ENCODE measurements at regions not wholly inside any gene's neighbourhood (a gene's known extent, or its start where the extent isn't known, plus 50 kb on each side); places are given as distances from the start of the nearest gene placed in this dataset.

GRCh38 chr5:125276096-125276495 lies 529.7 kb upstream of the ZNF608 start:
- no peak for FAIRE-seq
- no peak for TF ChIP-seq TAF1 (IDR thresholded peaks at IDR 0.05; ENCODE audit: borderline replicate concordance, low read depth, low read length)
- no peak for DNase-seq (ENCODE audit: insufficient read length)

- TF ChIP-seq POLR2AphosphoS5 (IDR thresholded peaks at IDR 0.05; ENCODE audit: low read depth, low read length) (no peak), POLR2A (IDR thresholded peaks at IDR 0.05; ENCODE audit: low read depth, low read length) (no peak), TAF1 (IDR thresholded peaks at IDR 0.05; ENCODE audit: borderline replicate concordance, low read depth, low read length) (no peak)
- FAIRE-seq (no peak), DNase-seq (ENCODE audit: insufficient read length) (no peak)
These were observed 531.2 kb upstream of the ZNF608 start for GRCh38 chr5:125277494-125278154.

- no peak for FAIRE-seq
- DNase-seq (ENCODE audit: insufficient read length), result no peak
These were observed 532.3 kb upstream of the ZNF608 start for GRCh38 chr5:125278711-125279110.

GRCh38 chr5:125281667-125282066 lies 535.2 kb upstream of the ZNF608 start:
- TF ChIP-seq POLR2AphosphoS5 (IDR thresholded peaks at IDR 0.05; ENCODE audit: low read depth, low read length) (no peak), TAF1 (IDR thresholded peaks at IDR 0.05; ENCODE audit: borderline replicate concordance, low read depth, low read length) (no peak), POLR2A (IDR thresholded peaks at IDR 0.05; ENCODE audit: low read depth, low read length) (no peak)
- DNase-seq (ENCODE audit: insufficient read length), result no peak
- no peak for FAIRE-seq

More at GRCh38 chr5:125278711-125279110, 532.3 kb upstream of the ZNF608 start:
- TF ChIP-seq POLR2A (IDR thresholded peaks at IDR 0.05; ENCODE audit: low read depth, low read length) (no peak), POLR2AphosphoS5 (IDR thresholded peaks at IDR 0.05; ENCODE audit: low read depth, low read length) (no peak), TAF1 (IDR thresholded peaks at IDR 0.05; ENCODE audit: borderline replicate concordance, low read depth, low read length) (no peak)

- DNase-seq (ENCODE audit: insufficient read length) (no peak), FAIRE-seq (no peak)
- TF ChIP-seq POLR2A (IDR thresholded peaks at IDR 0.05; ENCODE audit: low read depth, low read length) (no peak), POLR2AphosphoS5 (IDR thresholded peaks at IDR 0.05; ENCODE audit: low read depth, low read length) (no peak), TAF1 (IDR thresholded peaks at IDR 0.05; ENCODE audit: borderline replicate concordance, low read depth, low read length) (no peak)
These were observed 536.9 kb upstream of the ZNF608 start for GRCh38 chr5:125283372-125283771.

- no peak for TF ChIP-seq POLR2A (IDR thresholded peaks at IDR 0.05; ENCODE audit: low read depth, low read length)
- no peak for TF ChIP-seq POLR2AphosphoS5 (IDR thresholded peaks at IDR 0.05; ENCODE audit: low read depth, low read length)
- TF ChIP-seq TAF1 (IDR thresholded peaks at IDR 0.05; ENCODE audit: borderline replicate concordance, low read depth, low read length), result no peak
- DNase-seq (ENCODE audit: insufficient read length) (no peak), FAIRE-seq (no peak)
These were observed 539.8 kb upstream of the ZNF608 start for GRCh38 chr5:125286271-125286670.

GRCh38 chr5:125289606-125290005 lies 543.2 kb upstream of the ZNF608 start:
- TF ChIP-seq POLR2AphosphoS5 (IDR thresholded peaks at IDR 0.05; ENCODE audit: low read depth, low read length) (no peak), POLR2A (IDR thresholded peaks at IDR 0.05; ENCODE audit: low read depth, low read length) (no peak), TAF1 (IDR thresholded peaks at IDR 0.05; ENCODE audit: borderline replicate concordance, low read depth, low read length) (no peak)
- DNase-seq (ENCODE audit: insufficient read length) (no peak), FAIRE-seq (no peak)

GRCh38 chr5:125290935-125291334 lies 544.5 kb upstream of the ZNF608 start:
- DNase-seq (ENCODE audit: insufficient read length), result no peak
- no peak for FAIRE-seq
- TF ChIP-seq POLR2AphosphoS5 (IDR thresholded peaks at IDR 0.05; ENCODE audit: low read depth, low read length), result no peak
- TF ChIP-seq TAF1 (IDR thresholded peaks at IDR 0.05; ENCODE audit: borderline replicate concordance, low read depth, low read length), result no peak
- TF ChIP-seq POLR2A (IDR thresholded peaks at IDR 0.05; ENCODE audit: low read depth, low read length), result no peak

- no peak for TF ChIP-seq POLR2AphosphoS5 (IDR thresholded peaks at IDR 0.05; ENCODE audit: low read depth, low read length)
- no peak for TF ChIP-seq POLR2A (IDR thresholded peaks at IDR 0.05; ENCODE audit: low read depth, low read length)
- TF ChIP-seq TAF1 (IDR thresholded peaks at IDR 0.05; ENCODE audit: borderline replicate concordance, low read depth, low read length), result no peak
- FAIRE-seq (no peak), DNase-seq (ENCODE audit: insufficient read length) (no peak)
These were observed 545.0 kb upstream of the ZNF608 start for GRCh38 chr5:125291447-125291846.

GRCh38 chr5:125293223-125293622 lies 546.8 kb upstream of the ZNF608 start:
- TF ChIP-seq POLR2A (IDR thresholded peaks at IDR 0.05; ENCODE audit: low read depth, low read length) (no peak), TAF1 (IDR thresholded peaks at IDR 0.05; ENCODE audit: borderline replicate concordance, low read depth, low read length) (no peak), POLR2AphosphoS5 (IDR thresholded peaks at IDR 0.05; ENCODE audit: low read depth, low read length) (no peak)
- FAIRE-seq, result no peak
- no peak for DNase-seq (ENCODE audit: insufficient read length)

GRCh38 chr5:125293726-125294125 lies 547.3 kb upstream of the ZNF608 start:
- no peak for FAIRE-seq
- TF ChIP-seq TAF1 (IDR thresholded peaks at IDR 0.05; ENCODE audit: borderline replicate concordance, low read depth, low read length), result no peak
- no peak for TF ChIP-seq POLR2AphosphoS5 (IDR thresholded peaks at IDR 0.05; ENCODE audit: low read depth, low read length)
- no peak for TF ChIP-seq POLR2A (IDR thresholded peaks at IDR 0.05; ENCODE audit: low read depth, low read length)
- DNase-seq (ENCODE audit: insufficient read length), result no peak

GRCh38 chr5:125294844-125295243 lies 548.4 kb upstream of the ZNF608 start:
- FAIRE-seq (no peak), DNase-seq (ENCODE audit: insufficient read length) (no peak)
- TF ChIP-seq POLR2A (IDR thresholded peaks at IDR 0.05; ENCODE audit: low read depth, low read length) (no peak), TAF1 (IDR thresholded peaks at IDR 0.05; ENCODE audit: borderline replicate concordance, low read depth, low read length) (no peak), POLR2AphosphoS5 (IDR thresholded peaks at IDR 0.05; ENCODE audit: low read depth, low read length) (no peak)

Measured in GM12892 (cell line).